SHP77 (cell line): ENCODE measurements at regions not wholly inside any gene's neighbourhood (a gene's known extent, or its start where the extent isn't known, plus 50 kb on each side); places are given as distances from the start of the nearest gene placed in this dataset.

ENCODE experiments used
- DNase-seq, 2 experiments: peaks; one replicate each; lab custom pipeline; 2025; lab: John Stamatoyannopoulos, UW

GRCh38 chr12:125573271-125573670, 508.0 kb downstream of the AACS start:
- DNase-seq, result no peak

- DNase-seq, result no peak
Measured at GRCh38 chr12:125577334-125577733, 512.1 kb downstream of the AACS start.

GRCh38 chr12:125579916-125580315, 514.7 kb downstream of the AACS start:
- DNase-seq, result no peak

GRCh38 chr12:125583071-125583470, 517.8 kb downstream of the AACS start:
- DNase-seq, result no peak

- no peak for DNase-seq
Measured at GRCh38 chr12:125586441-125586840, 521.2 kb downstream of the AACS start.

- DNase-seq, result no peak
Measured at GRCh38 chr12:125593269-125593668, 528.0 kb downstream of the AACS start.

GRCh38 chr12:125604976-125605375, 539.7 kb downstream of the AACS start:
- DNase-seq, result no peak

- DNase-seq, result no peak
Measured at GRCh38 chr12:125606312-125606711, 541.1 kb downstream of the AACS start.

GRCh38 chr12:125610292-125610691, 545.1 kb downstream of the AACS start:
- no peak for DNase-seq

- DNase-seq, result no peak
Measured at GRCh38 chr12:125610971-125611370, 545.7 kb downstream of the AACS start.

GRCh38 chr12:125614058-125614457, 548.8 kb downstream of the AACS start:
- no peak for DNase-seq

GRCh38 chr12:125619723-125620122, 554.5 kb downstream of the AACS start:
- no peak for DNase-seq

- DNase-seq, result no peak
Measured at GRCh38 chr12:125633686-125634085, 568.5 kb downstream of the AACS start.

- DNase-seq, result no peak
Measured at GRCh38 chr12:125634813-125635212, 569.6 kb downstream of the AACS start.

GRCh38 chr12:125639826-125640225, 574.6 kb downstream of the AACS start:
- no peak for DNase-seq

GRCh38 chr12:125643055-125643454, 577.8 kb downstream of the AACS start:
- no peak for DNase-seq

- no peak for DNase-seq
Measured at GRCh38 chr12:125645724-125646123, 580.5 kb downstream of the AACS start.

- DNase-seq, result no peak
Measured at GRCh38 chr12:125650587-125650986, 585.4 kb downstream of the AACS start.

GRCh38 chr12:125651625-125652024, 586.4 kb downstream of the AACS start:
- DNase-seq, result no peak

- no peak for DNase-seq
Measured at GRCh38 chr12:125652681-125653080, 587.4 kb downstream of the AACS start.

- no peak for DNase-seq
Measured at GRCh38 chr12:125657681-125658080, 592.4 kb downstream of the AACS start.

- DNase-seq, result no peak
Measured at GRCh38 chr12:125674554-125675338, 609.5 kb downstream of the AACS start.

GRCh38 chr12:125676366-125676765, 611.1 kb downstream of the AACS start:
- no peak for DNase-seq

- DNase-seq, result no peak
Measured at GRCh38 chr12:125677829-125678228, 612.6 kb downstream of the AACS start.
